Activated naive CD8-positive, alpha-beta T cell (primary cell): ENCODE measurements at regions not wholly inside any gene's neighbourhood (a gene's known extent, or its start where the extent isn't known, plus 50 kb on each side); places are given as distances from the start of the nearest gene placed in this dataset.

ENCODE experiments used
- H3K27ac Mint-ChIP-seq: one replicate; pipeline ENCODE4 v1.8.0; 2021; ENCODE audit warnings: mixed read lengths
- H3K27me3 Mint-ChIP-seq: one replicate; pipeline ENCODE4 v1.8.0; 2021; ENCODE audit warnings: mixed read lengths
- H3K36me3 Mint-ChIP-seq: one replicate; pipeline ENCODE4 v1.8.0; 2021; ENCODE audit warnings: mixed read lengths
- H3K4me1 Mint-ChIP-seq: one replicate; pipeline ENCODE4 v1.8.0; 2021; ENCODE audit warnings: low read depth, mixed read lengths
- H3K4me3 Mint-ChIP-seq: one replicate; pipeline ENCODE4 v1.8.0; 2021; ENCODE audit warnings: mild to moderate bottlenecking, mixed read lengths
- H3K9me3 Mint-ChIP-seq: one replicate; pipeline ENCODE4 v1.8.0; 2021; ENCODE audit warnings: low read depth, mixed read lengths

- no peak overlapping the region for H3K4me3 Mint-ChIP-seq
Measured at GRCh38 chr7:41241641-41242040, 461.2 kb downstream of the INHBA start.

GRCh38 chr7:41239596-41239995 lies 463.3 kb downstream of the INHBA start:
- H3K4me3 Mint-ChIP-seq = no peak overlapping the region
- no peaks in the 10 kb centered on the region for H3K4me1 Mint-ChIP-seq
- no peaks in the 10 kb centered on the region for H3K9me3 Mint-ChIP-seq
- H3K27ac Mint-ChIP-seq = no peak overlapping the region
- no peaks in the 10 kb centered on the region for H3K36me3 Mint-ChIP-seq
- no peaks in the 10 kb centered on the region for H3K27me3 Mint-ChIP-seq

More at GRCh38 chr7:41241641-41242040, 461.2 kb downstream of the INHBA start:
- no peaks in the 10 kb centered on the region for H3K9me3 Mint-ChIP-seq
- no peaks in the 10 kb centered on the region for H3K4me1 Mint-ChIP-seq
- H3K36me3 Mint-ChIP-seq = no peaks in the 10 kb centered on the region
- H3K27ac Mint-ChIP-seq = no peak overlapping the region
- H3K27me3 Mint-ChIP-seq = no peaks in the 10 kb centered on the region

- Mint-ChIP-seq H3K4me1 (no peaks in the 10 kb centered on the region), H3K9me3 (no peaks in the 10 kb centered on the region), H3K4me3 (no peak overlapping the region), H3K27ac (no peak overlapping the region), H3K27me3 (no peaks in the 10 kb centered on the region), H3K36me3 (no peaks in the 10 kb centered on the region)
Measured at GRCh38 chr7:41238851-41239331, 464.0 kb downstream of the INHBA start.

- no peak overlapping the region for H3K4me3 Mint-ChIP-seq
- H3K27me3 Mint-ChIP-seq = no peaks in the 10 kb centered on the region
- H3K27ac Mint-ChIP-seq = no peak overlapping the region
- H3K9me3 Mint-ChIP-seq = no peaks in the 10 kb centered on the region
- H3K4me1 Mint-ChIP-seq = no peaks in the 10 kb centered on the region
- no peaks in the 10 kb centered on the region for H3K36me3 Mint-ChIP-seq
Measured at GRCh38 chr7:41237956-41238355, 464.9 kb downstream of the INHBA start.

GRCh38 chr7:41232086-41232485 lies 470.8 kb downstream of the INHBA start:
- Mint-ChIP-seq H3K27me3 (no peaks in the 10 kb centered on the region), H3K36me3 (no peaks in the 10 kb centered on the region), H3K4me3 (no peak overlapping the region), H3K27ac (no peak overlapping the region), H3K9me3 (peaks cover 23% of the 10 kb centered on the region), H3K4me1 (no peaks in the 10 kb centered on the region)

GRCh38 chr7:41224063-41224763 lies 478.7 kb downstream of the INHBA start:
- H3K4me3 Mint-ChIP-seq = no peak overlapping the region
- no peak overlapping the region for H3K27ac Mint-ChIP-seq
- H3K9me3 Mint-ChIP-seq = peaks cover 11% of the 10 kb centered on the region
- no peaks in the 10 kb centered on the region for H3K36me3 Mint-ChIP-seq
- H3K4me1 Mint-ChIP-seq = no peaks in the 10 kb centered on the region
- H3K27me3 Mint-ChIP-seq = no peaks in the 10 kb centered on the region

GRCh38 chr7:41222746-41223145 lies 480.1 kb downstream of the INHBA start:
- H3K4me3 Mint-ChIP-seq = no peak overlapping the region
- H3K4me1 Mint-ChIP-seq = no peaks in the 10 kb centered on the region
- H3K36me3 Mint-ChIP-seq = no peaks in the 10 kb centered on the region
- peaks cover 4% of the 10 kb centered on the region for H3K9me3 Mint-ChIP-seq
- no peaks in the 10 kb centered on the region for H3K27me3 Mint-ChIP-seq
- no peak overlapping the region for H3K27ac Mint-ChIP-seq

GRCh38 chr7:41220266-41220665 lies 482.6 kb downstream of the INHBA start:
- Mint-ChIP-seq H3K27me3 (no peaks in the 10 kb centered on the region), H3K27ac (no peak overlapping the region), H3K36me3 (no peaks in the 10 kb centered on the region), H3K9me3 (peaks cover 4% of the 10 kb centered on the region), H3K4me1 (no peaks in the 10 kb centered on the region), H3K4me3 (no peak overlapping the region)

- H3K27me3 Mint-ChIP-seq = no peaks in the 10 kb centered on the region
- H3K27ac Mint-ChIP-seq = no peak overlapping the region
- H3K4me1 Mint-ChIP-seq = no peaks in the 10 kb centered on the region
- peaks cover 4% of the 10 kb centered on the region for H3K9me3 Mint-ChIP-seq
- H3K36me3 Mint-ChIP-seq = no peaks in the 10 kb centered on the region
- H3K4me3 Mint-ChIP-seq = no peak overlapping the region
Measured at GRCh38 chr7:41219276-41219675, 483.6 kb downstream of the INHBA start.

GRCh38 chr7:41217306-41217705 lies 485.6 kb downstream of the INHBA start:
- Mint-ChIP-seq H3K4me3 (no peak overlapping the region), H3K9me3 (peaks cover 4% of the 10 kb centered on the region), H3K36me3 (no peaks in the 10 kb centered on the region), H3K27me3 (no peaks in the 10 kb centered on the region), H3K27ac (no peak overlapping the region), H3K4me1 (no peaks in the 10 kb centered on the region)

GRCh38 chr7:41207141-41207540 lies 495.7 kb downstream of the INHBA start:
- Mint-ChIP-seq H3K4me3 (no peak overlapping the region), H3K36me3 (no peaks in the 10 kb centered on the region), H3K4me1 (no peaks in the 10 kb centered on the region), H3K27ac (no peak overlapping the region), H3K27me3 (no peaks in the 10 kb centered on the region), H3K9me3 (no peaks in the 10 kb centered on the region)

GRCh38 chr7:41206267-41206666 lies 496.6 kb downstream of the INHBA start:
- Mint-ChIP-seq H3K36me3 (no peaks in the 10 kb centered on the region), H3K4me1 (no peaks in the 10 kb centered on the region), H3K9me3 (no peaks in the 10 kb centered on the region), H3K27me3 (no peaks in the 10 kb centered on the region), H3K4me3 (no peak overlapping the region), H3K27ac (no peak overlapping the region)

GRCh38 chr7:41205600-41205999 lies 497.3 kb downstream of the INHBA start:
- Mint-ChIP-seq H3K9me3 (no peaks in the 10 kb centered on the region), H3K4me3 (no peak overlapping the region), H3K4me1 (no peaks in the 10 kb centered on the region), H3K27me3 (no peaks in the 10 kb centered on the region), H3K36me3 (no peaks in the 10 kb centered on the region), H3K27ac (no peak overlapping the region)

GRCh38 chr7:41203542-41203941 lies 499.3 kb downstream of the INHBA start:
- Mint-ChIP-seq H3K27ac (no peak overlapping the region), H3K4me3 (no peak overlapping the region), H3K27me3 (no peaks in the 10 kb centered on the region), H3K4me1 (no peaks in the 10 kb centered on the region), H3K9me3 (no peaks in the 10 kb centered on the region), H3K36me3 (no peaks in the 10 kb centered on the region)

- no peaks in the 10 kb centered on the region for H3K36me3 Mint-ChIP-seq
- H3K27ac Mint-ChIP-seq = no peak overlapping the region
- no peak overlapping the region for H3K4me3 Mint-ChIP-seq
- H3K9me3 Mint-ChIP-seq = no peaks in the 10 kb centered on the region
- H3K4me1 Mint-ChIP-seq = no peaks in the 10 kb centered on the region
- H3K27me3 Mint-ChIP-seq = no peaks in the 10 kb centered on the region
Measured at GRCh38 chr7:41201021-41201420, 501.9 kb downstream of the INHBA start.

GRCh38 chr7:41199136-41199535 lies 503.8 kb downstream of the INHBA start:
- H3K36me3 Mint-ChIP-seq = no peaks in the 10 kb centered on the region
- H3K27me3 Mint-ChIP-seq = no peaks in the 10 kb centered on the region
- no peak overlapping the region for H3K4me3 Mint-ChIP-seq
- no peaks in the 10 kb centered on the region for H3K9me3 Mint-ChIP-seq
- no peaks in the 10 kb centered on the region for H3K4me1 Mint-ChIP-seq
- no peak overlapping the region for H3K27ac Mint-ChIP-seq
